Fibroblast of mammary gland (primary cell): ENCODE measurements at regions not wholly inside any gene's neighbourhood (a gene's known extent, or its start where the extent isn't known, plus 50 kb on each side); places are given as distances from the start of the nearest gene placed in this dataset.

Experiments
- DNase-seq: peaks from one replicate; pipeline ENCODE4 v3.0.0-alpha.2; 2010; ENCODE audit warnings: low read depth
- H3K4me3 ChIP-seq: 2 replicates; pipeline ENCODE4 v1.5.1; 2011; ENCODE audit warnings: low read depth, mild to moderate bottlenecking, low read length, moderate library complexity; ENCODE audit not compliant: control insufficient read depth
- CTCF ChIP-seq: conservative IDR thresholded peaks from 2 replicates; pipeline ENCODE4 v1.5.1; 2011; ENCODE audit warnings: low read depth, low read length, inconsistent platforms; ENCODE audit not compliant: control insufficient read depth, insufficient read depth

- no peak for TF ChIP-seq CTCF
- DNase-seq, result no peak
- no peak overlapping the region for H3K4me3 ChIP-seq
Observed at GRCh38 chr5:174831031-174831660, 106.8 kb downstream of the MSX2 start.

GRCh38 chr5:174829511-174829864 lies 105.1 kb downstream of the MSX2 start:
- no peak for TF ChIP-seq CTCF
- H3K4me3 ChIP-seq, result no peak overlapping the region
- no peak for DNase-seq

- TF ChIP-seq CTCF, result no peak
- peak; percentile 73 for DNase-seq
- no peak overlapping the region for H3K4me3 ChIP-seq
Observed at GRCh38 chr5:174828804-174829510, 104.6 kb downstream of the MSX2 start.

- no peak for TF ChIP-seq CTCF
- DNase-seq, result peak; percentile 60
- no peak overlapping the region for H3K4me3 ChIP-seq
Observed at GRCh38 chr5:174827558-174827957, 103.2 kb downstream of the MSX2 start.

- no peak for TF ChIP-seq CTCF
- DNase-seq, result peak; percentile 79
- H3K4me3 ChIP-seq, result peak overlapping the region; percentile 3
Observed at GRCh38 chr5:174825587-174825986, 101.2 kb downstream of the MSX2 start.

GRCh38 chr5:174818430-174818829 lies 94.0 kb downstream of the MSX2 start:
- no peak overlapping the region for H3K4me3 ChIP-seq
- TF ChIP-seq CTCF, result no peak
- DNase-seq, result no peak
